Islet precursor cell (in vitro differentiated cells): ENCODE measurements at regions not wholly inside any gene's neighbourhood (a gene's known extent, or its start where the extent isn't known, plus 50 kb on each side); places are given as distances from the start of the nearest gene placed in this dataset.
A peak's percentile ranks its signal among the peaks of the same experiment; 100 is the strongest.
"Not testable (repeated sequence)": the region's sequence is repeated elsewhere in the genome, so short reads cannot be mapped to it uniquely, and the experiment has no call there.

ENCODE experiments used
- DNase-seq: peaks from one replicate; pipeline ENCODE4 v3.0.0-alpha.2; 2018

DNA sequence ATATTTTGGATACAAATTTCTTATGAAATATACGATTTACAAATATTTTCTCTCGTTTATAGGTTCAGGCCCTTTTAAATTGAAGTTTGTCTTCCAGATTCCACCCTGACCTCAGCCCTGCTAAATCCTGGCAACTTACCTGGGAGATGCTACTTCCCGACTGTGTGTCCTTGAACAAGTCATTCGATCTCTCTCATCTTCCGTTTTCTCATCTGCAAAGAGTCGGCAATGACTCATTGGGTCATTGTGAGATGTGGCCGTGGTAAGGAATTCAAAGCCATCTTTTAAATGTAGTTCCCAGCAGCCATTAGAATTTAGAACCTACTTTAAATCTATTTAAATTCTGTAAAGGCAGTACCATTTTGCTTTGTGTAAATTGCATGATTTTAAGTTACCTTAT lies 72.5 kb downstream of the LHX2 start:
- peak; percentile 68 for DNase-seq

- DNase-seq: no peak
Observed at GRCh38 chr9:124087226-124087625, 75.7 kb downstream of the LHX2 start.

DNA sequence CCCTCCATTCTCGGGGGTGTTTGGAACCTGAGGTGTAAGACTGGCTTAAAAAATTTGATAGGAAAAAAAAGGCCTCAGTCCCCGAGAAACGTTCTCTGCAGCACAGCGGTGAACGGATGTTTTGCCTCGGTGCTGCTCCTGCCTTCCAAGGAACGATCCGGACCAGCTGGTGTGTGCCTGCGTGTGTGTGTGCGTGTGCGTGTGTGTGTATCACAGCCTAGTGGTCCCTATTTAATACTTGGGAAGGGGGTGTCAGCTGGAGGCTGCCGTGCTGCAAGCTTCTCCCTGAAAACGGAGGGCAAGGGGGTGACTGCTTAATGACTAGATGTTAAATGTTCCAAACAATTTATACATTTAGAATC lies 76.9 kb downstream of the LHX2 start:
- DNase-seq: no peak

DNA sequence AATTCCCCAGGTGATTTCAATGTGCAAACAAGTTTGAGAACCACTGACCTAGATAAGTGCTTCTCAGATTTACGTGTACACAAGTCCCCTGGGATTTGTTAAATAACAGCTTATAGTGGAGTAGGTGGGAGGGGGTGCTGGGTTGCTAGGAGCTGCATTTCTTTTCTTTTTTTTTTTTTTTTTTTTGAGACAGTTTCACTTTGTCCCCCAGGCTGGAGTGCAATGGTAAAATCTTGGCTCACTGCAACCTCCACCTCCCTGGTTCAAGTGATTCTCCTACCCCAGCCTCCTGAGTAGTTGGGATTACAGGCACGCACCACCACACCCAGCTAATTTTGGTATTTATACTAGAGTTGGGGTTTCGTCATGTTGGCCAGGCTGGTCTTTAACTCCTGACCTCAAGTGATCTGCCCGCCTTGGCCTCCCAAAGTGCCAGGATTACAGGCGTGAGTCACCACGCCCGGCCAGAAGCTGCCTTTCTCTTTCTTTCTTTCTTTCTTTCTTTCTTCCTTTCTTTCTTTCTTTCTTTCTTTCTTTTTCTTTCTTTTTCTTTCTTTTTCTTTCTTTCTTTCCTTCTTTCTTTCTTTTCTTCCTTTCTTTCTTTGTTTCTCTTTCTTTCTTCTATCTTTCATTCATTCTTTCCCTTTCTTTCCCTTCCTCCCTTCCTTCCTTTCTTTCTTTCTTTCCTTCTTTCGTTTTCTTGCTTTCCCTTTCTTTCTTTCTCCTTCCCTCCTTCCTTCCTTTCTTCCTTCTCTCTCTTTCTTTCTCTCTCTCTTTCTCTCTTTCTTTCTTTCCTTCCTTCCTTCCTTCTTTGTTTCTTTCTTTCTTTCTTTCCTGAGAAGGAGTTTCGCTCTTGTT lies 78.3 kb downstream of the LHX2 start:
- DNase-seq: not testable (repeated sequence)

GRCh38 chr9:124098141-124098905 lies 86.8 kb downstream of the LHX2 start:
- no peak for DNase-seq

- DNase-seq: no peak
Observed at GRCh38 chr9:124099860-124100259, 88.3 kb downstream of the LHX2 start.

DNA sequence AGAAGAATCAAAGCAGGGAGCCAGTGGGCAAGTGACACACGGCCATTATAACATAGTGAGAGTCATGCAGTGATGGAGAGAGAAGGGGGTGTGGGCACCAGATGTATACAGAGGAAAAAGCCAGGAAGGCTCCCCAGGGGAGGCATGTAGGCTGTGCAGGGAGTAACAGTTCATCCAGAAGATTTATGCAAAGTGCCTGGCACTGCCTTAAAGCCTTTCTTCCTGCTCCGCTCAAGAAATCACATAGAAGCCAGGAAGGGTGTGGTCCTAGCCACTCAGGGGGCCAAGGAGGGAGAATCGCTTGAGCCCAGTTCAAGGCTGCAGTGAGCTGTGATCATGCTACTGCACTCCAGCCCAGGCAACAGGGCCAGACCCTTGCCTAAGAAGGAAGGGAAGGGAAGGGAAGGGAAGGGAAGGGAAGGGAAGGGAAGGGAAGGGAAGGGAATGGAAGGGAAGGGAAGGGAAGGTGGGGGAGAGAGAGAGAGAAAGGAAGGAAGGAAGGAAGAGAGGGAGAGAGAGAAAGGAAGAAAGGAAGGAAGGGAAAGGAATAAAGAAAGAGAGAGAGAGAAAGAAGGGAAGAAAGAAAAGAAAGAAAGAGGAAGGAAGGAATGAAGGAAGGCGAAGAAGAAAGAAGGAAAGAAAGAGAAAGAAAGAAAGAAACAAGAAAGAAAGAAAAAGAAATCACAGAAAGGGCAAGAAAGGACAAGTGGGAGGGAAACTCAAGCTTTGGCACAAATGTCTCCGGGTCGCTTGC lies 89.8 kb downstream of the LHX2 start:
- DNase-seq: no peak

DNA sequence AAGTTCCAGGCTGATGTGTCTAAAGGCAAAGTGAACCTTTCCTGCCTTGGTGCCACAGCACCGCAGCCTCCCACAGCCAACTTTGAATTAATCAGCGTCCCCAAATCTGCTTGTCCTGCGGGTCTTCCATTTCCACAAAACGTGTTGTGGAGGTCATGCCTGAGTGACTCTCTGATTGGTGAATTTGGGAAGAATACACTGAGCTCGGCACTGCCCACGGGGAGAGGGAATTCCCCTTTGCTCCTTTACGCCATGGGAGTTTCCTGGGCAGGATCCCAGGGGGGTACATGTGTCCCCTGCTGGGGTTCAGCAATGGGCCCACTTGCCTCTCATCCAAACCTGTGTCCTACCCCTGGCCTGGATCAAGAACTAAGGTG lies 90.4 kb downstream of the LHX2 start:
- DNase-seq: no peak

GRCh38 chr9:124102363-124102762 lies 90.8 kb downstream of the LHX2 start:
- DNase-seq: no peak

GRCh38 chr9:124105266-124105665 lies 93.7 kb downstream of the LHX2 start:
- no peak for DNase-seq

- no peak for DNase-seq
Observed at GRCh38 chr9:124108216-124108615, 96.6 kb downstream of the LHX2 start.

DNA sequence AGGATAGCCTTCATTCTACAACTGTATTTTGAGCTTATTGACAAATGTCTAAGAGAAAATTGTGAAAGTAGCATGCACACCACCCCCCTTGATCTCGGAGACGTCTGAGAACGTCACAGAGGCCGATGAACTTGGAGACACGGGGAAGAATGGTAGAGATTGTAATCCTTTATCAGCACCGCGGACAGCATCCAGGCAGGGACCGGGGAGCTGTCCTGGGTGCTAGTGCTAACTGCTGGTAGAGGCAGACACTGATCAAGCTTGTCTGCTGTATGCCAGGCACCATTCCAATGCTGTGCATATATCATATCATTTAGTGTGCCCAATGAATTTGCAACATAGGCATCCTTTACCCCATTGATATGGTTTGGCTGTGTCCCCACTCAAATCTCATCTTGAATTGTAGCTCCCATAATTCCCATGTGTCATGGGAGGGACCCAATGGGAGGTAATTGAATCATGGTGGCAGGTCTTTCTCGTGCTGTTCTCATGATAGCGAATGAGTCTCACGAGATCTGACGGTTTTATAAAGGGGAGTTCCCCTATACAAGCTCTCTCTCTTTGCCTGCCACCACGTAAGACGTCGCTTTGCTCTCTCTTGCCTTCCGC lies 98.8 kb downstream of the LHX2 start:
- peak; percentile 85 for DNase-seq

DNA sequence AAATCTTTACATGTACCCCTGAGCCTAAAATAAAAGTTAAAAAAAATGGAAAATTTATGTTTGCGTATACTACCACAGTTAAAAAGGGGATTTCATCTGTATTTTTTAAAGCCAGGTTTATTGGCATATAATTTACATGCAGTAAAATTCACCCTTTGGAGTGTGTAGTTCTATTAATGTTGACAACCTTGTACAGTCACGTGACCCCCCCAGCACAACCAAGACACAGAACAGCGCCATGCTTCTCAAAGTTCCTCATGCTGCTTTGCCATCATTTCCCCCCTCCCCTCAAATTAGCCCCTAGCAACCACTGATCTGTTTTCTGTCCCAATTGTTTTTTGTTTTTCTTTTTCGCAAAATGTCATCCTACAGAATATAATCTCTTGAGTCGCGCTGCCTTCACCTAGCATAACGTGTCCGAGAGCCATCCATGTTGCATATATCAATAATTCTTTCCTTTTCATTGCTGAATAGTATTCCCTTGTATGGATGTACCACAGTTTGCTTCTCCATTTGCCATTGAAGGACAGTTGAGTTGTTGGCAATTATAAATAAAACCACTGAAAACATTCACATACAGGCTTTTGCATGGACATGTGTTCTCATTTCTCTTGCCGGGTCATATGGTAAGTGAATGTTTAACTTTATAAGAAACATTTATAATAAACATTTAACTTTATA lies 105.3 kb downstream of the LHX2 start:
- no peak for DNase-seq

DNA sequence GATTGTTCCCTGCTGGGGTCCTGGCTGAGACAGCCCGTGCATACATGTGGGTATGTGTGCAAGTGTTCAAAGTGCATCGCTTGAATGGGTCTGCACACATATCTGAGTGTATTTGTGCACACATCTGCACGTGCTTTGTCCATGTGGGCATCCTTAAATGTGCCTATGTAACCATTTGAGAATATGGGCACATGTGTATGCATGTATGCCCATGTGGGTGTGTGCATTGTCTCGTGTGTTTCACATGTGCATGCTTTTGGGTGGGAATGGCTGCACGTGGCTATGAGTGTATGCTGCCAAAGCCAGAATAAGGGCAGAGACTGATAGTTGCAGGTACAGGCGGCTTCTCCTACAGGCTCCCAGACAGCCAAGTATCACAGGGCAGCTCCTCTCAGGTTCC lies 107.3 kb downstream of the LHX2 start:
- DNase-seq: no peak

GRCh38 chr9:124120272-124120671 lies 108.7 kb downstream of the LHX2 start:
- DNase-seq: no peak

DNA sequence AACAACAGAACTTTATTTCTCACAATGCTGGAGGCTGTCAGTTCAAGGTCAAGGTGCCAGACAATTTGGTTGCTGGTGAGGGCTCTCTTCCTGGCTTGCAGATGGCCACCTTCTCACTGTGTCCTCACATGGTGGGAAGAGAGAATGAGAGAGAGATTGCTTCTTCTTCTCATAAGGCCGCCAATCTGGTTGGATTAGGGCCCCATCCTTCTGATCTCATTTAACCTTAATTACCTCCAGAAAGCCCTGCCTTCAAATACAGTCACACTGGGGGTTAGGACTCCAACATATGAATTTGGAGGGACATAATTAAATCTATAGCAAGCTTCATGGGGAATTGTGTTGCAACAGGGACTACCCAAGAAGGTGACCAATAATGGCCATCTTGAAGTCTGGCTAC lies 110.2 kb downstream of the LHX2 start:
- DNase-seq: no peak

DNA sequence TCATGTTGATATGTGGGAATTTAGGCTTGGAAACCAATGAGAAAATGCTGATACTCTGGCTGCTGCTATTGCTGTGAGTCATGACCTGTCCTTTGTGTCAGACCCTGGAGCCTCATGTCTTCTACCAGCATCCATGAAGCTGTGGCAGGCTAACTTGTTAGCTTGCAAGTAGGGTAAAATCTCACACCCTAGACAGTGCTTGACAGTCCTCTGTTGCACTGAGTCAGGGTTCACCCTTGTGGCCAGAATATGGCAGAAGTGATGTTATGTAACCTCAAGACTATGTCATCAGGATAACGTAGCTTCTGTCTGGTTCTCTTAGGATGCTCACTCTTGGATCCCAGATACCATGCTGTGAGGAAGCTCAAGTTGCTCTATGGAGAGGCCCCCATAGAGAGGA lies 110.8 kb downstream of the LHX2 start:
- no peak for DNase-seq

GRCh38 chr9:124122813-124123462 lies 111.4 kb downstream of the LHX2 start:
- no peak for DNase-seq

DNA sequence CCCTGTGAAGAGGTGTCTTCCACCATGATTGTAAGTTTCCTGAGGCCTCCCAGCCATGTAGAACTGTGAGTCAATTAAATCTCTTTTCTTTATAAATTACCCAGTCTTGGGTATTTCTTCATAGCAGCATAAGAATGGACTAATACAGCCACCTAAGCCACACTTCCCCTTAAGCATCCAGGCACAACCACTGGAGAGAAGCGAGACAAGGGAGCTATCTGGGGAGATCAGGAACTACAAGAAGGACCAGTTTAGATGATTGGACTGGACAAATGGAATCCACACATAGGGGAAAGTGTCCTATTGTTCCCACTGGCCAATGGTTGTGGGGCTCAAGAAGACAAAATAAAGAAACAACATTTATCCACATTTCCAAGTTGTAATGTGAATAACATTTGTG lies 112.1 kb downstream of the LHX2 start:
- DNase-seq: not testable (repeated sequence)

DNA sequence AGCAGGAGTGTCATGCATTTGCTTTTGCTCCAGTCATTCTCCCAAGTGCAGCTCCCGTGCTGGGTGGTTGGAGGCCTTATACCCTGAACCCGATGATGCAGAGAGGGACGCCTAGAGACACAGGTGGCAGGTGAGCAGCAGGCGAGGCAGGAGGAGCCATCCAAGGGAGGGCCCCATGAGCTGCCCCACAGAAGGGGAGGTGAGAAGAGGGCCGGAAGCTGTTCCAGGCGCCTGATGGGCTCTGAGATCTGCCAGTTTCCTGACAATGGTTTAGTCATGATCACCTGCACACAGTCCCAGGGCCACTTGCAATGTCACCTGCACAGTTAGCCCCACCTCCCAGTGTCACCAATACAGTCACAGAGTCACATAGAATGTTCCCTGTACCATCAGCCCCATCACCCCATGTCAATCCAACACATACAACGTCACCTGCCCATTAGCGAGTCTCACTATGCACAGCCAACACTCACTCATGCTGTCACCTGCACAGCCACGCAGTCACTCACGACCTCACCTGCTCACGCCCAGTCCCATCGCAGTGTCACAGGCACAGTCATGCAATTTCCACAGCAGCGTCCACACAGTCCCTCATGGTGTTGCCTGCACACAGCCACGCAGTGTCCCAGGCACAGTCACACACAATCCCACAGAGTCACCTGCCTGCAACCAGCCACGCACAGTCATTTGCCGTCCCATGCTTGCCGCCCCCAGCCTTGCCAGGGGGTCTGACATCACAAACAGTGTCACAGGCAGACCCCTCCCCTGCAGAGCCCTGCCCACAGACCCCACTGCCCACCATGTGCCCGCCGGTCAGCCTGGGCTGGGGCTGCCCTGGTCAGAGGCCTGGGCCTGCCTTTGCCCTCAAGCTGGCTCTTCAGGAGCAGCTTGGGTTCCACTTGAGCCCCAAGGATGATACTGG lies 113.4 kb downstream of the LHX2 start:
- DNase-seq: no peak

DNA sequence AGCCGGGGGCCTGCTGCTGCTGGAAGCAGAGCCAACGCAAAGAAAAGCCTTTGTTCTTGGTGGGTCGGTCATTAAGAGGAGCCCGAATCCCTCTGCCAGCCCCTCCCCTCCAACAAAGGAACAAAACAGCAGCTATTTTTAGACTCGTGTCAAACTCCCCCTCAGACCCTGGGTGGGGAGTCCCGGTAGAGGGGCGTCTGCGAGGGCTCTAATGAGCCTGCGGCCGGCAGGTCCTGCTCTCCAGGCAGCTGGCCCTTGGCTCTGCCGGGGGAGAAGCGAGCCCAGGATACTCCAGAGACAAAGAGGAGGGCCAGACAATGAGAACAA lies 114.0 kb downstream of the LHX2 start:
- DNase-seq: no peak
